C1 segment of cervical spinal cord (tissue), 14 donors: ENCODE measurements at regions not wholly inside any gene's neighbourhood (a gene's known extent, or its start where the extent isn't known, plus 50 kb on each side); places are given as distances from the start of the nearest gene placed in this dataset.
A peak's percentile ranks its signal among the peaks of the same experiment; 100 is the strongest.

ENCODE experiments used
- DNase-seq, 14 donors: peaks; one replicate each; lab custom pipeline; 2025; lab: John Stamatoyannopoulos, UW

DNA sequence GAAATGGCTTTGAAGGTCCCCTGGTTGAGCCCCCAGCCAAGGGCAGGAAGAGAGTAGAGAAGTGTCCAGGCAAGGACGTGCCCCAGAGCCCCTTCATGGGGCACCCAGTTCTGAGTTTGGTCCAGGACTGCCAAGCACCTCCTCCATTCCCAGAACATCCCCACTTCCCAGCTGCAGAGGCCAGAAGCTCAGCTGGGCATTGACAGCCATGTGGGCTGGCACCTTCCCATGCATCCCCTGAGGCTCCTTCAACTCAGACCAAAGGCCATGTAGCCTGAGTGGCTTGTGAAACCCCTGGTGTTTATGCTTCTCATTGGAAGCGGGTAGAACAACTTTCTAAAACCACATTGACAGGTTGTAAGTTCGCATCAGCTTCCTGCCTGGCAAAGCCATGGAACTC, 789.6 kb downstream of the TBC1D22A start:
- DNase-seq, result no peak

GRCh38 chr22:47551431-47551775, 789.0 kb downstream of the TBC1D22A start:
- DNase-seq, result no peak

- DNase-seq, result no peak
Observed at GRCh38 chr22:47550524-47551430, 788.3 kb downstream of the TBC1D22A start.

- no peak for DNase-seq
Observed at GRCh38 chr22:47549741-47550340, 787.4 kb downstream of the TBC1D22A start.

- no peak for DNase-seq
Observed at GRCh38 chr22:47548953-47549740, 786.7 kb downstream of the TBC1D22A start.

- DNase-seq, result peak in 2 of 14 donors; percentile 6 to 87
Observed at GRCh38 chr22:47547881-47548650, 785.6 kb downstream of the TBC1D22A start.

GRCh38 chr22:47547239-47547661, 784.8 kb downstream of the TBC1D22A start:
- peak in 1 of 14 donors; percentile 36 for DNase-seq

DNA sequence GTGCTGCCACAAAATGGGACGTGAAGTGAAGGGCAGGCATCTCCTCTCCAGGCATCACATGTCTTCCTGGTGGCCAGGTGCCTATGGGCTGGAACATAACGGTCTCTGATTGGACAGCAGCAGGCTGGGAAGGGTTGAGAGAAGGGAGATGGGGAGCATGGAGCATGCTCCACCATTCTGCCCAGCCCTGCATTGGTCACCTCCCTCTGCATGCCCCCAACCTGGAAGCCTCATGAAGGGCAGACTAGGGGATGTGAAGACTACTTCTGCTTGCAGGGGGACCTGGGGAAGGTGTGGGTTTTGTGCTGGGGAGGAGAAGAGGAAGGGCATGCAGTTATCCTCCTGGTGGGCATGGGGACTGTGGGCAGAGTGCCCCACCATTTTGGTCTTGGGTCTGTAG, 782.2 kb downstream of the TBC1D22A start:
- no peak for DNase-seq

- no peak for DNase-seq
Observed at GRCh38 chr22:47543447-47543846, 781.0 kb downstream of the TBC1D22A start.

GRCh38 chr22:47540011-47540410, 777.6 kb downstream of the TBC1D22A start:
- DNase-seq, result no peak

- no peak for DNase-seq
Observed at GRCh38 chr22:47539374-47539773, 776.9 kb downstream of the TBC1D22A start.

DNA sequence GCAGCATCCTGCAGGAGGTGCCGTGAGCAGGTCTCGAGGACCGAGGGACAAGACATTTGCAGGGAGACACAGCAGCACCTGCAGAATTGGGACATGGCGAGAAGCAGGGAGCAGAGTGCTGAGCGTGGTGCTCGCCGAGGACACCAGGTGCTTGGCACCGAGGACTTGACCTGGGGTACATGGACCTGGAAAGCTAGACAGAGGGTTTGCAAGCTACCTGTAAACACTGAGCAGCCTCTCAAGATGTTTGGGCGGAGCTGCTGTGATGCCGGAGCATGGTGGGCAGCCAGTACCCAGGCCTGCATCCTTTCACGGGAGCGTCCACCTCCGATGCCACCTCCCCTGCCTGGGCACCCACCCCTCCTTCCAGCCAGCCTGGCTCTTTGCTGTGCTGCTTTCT, 773.2 kb downstream of the TBC1D22A start:
- no peak for DNase-seq

GRCh38 chr22:47534804-47535410, 772.5 kb downstream of the TBC1D22A start:
- DNase-seq, result no peak

DNA sequence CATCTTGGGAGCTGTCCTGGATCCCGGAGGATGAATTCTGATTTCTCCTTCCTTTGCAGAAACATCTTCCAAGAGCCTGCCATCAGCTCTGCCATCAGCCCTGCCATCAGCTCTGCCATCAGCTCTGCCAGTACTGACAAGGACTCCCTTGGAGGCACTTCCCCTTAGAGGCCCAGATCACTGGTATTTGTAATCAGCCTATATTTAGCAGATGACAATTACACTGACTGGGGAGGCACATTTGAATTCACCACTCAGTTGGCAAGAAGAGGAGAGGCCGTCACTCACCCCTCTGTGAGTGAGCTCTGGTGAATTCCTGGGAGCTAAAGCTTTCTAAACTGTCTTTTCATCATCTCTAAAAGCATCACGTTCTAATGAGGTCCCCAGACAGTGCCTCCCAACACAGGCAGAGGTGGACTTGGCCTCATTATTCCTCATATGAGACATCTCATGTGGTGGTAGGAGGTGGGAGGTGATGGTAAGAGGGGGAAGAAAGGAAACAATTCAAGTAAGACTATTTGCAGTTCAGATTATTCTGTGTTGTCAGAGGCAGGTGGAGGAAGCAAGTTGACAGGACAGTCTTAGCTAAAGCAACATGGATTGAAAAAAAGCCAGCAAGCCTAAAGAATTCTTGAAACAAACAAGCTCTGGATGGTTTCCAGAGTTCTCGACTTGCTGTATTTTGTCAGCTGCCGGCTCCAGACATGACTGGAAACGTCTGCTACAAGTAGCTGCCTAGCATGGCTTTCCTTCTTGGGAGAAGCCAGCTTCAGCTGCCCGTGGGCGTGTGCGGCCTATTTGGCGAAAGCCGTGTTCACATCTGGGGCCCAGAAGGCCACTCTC, 771.7 kb downstream of the TBC1D22A start:
- DNase-seq, result no peak

DNA sequence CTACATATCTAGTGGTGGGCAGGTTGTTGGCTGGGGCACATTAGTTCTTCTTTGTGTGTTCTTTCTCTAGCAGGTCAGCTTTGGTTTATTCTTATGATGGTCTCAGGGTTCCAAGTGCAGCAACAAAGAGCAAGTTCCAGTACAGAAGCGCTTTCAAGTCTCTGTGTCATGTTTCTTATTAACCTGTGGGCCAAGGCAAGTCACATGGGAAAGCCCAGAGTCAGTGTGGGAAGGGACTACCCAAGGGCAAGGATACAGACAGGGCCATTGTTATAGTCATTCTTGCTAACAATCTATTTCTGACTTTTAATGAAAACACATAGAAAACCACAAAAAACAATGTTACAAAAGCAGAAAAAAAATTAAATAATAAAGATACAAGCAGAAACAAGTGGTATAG, 754.6 kb downstream of the TBC1D22A start:
- no peak for DNase-seq

DNA sequence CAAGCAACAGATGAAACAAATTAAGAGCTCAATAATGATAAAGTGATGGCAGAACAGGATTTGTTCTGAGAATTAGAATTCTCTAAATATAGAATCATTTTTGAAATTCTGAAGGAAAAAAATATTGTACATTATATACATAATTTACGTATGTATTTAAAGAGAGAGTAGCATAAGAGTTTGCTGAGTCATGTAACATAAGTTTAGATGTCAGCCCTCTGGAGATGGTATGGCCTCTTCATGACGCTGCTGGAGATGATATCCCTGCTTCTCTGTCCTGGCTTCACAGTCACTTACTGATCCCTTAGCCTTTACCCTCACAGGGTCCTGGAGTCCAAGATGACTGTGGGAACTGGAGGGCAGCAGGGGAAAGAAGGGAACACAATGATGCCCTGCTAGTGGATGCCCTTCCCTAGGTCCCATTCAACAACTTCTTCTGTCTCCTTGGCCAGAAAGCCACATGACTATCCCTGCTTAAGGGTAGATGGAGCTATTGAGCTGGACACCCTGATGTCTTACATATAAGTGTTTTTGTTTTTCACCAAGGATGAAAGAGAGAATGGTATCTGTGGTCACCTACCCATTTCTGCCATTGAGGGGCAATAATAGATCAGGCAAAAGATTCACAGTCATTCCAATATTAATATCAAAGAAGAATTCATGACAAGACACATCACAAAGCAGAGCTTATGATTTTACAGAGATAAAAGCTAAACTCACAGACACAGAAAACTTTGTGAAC, 753.1 kb downstream of the TBC1D22A start:
- DNase-seq, result peak in 1 of 14 donors; percentile 70

DNA sequence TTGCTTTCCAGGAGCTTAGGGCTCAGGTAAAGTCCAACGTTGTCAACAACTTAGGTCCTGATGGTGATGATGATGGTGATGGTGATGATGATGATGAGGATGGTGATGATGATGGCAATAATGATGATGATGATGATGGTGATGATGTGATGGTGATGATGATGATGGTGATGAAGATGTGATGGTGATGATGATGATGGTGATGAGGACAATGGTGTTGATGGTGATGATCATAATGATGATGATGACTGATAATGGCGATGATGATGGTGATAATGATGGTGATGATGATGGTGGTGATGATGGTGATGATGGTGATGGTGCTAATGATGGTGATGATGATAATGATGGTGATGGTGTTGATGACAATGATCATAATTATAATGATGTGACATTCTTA, 750.2 kb downstream of the TBC1D22A start:
- DNase-seq, result no peak

GRCh38 chr22:47504962-47505361, 742.5 kb downstream of the TBC1D22A start:
- no peak for DNase-seq

- DNase-seq, result no peak
Observed at GRCh38 chr22:47498969-47499495, 736.6 kb downstream of the TBC1D22A start.
